Thoracic aorta (tissue), 2 donors: ENCODE measurements at regions not wholly inside any gene's neighbourhood (a gene's known extent, or its start where the extent isn't known, plus 50 kb on each side); places are given as distances from the start of the nearest gene placed in this dataset.

Experiments used
- ATAC-seq: fragments of 150-250 bp; one replicate; pipeline ENCODE4 v1.8.0; 2017; ENCODE audit warnings: low read depth; ENCODE audit not compliant: insufficient number of reproducible peaks, low FRiP score
- DNase-seq: peaks from one replicate; pipeline ENCODE4 v3.0.0-alpha.2; 2020; ENCODE audit warnings: low spot score
- H3K27ac ChIP-seq, 2 donors: fragments of 200-600 bp; sonication (generic); 1 replicate in 1 of 2; 2 replicates in 1 of 2; pipeline ENCODE4 v1.5.1; 2016; ENCODE audit warnings: mild to moderate bottlenecking in 2 of 2, moderate library complexity in 2 of 2
- H3K27me3 ChIP-seq: fragments of 200-600 bp; sonication (generic); replicated peaks from 2 replicates; pipeline ENCODE4 v1.6.0; 2016; ENCODE audit warnings: mild to moderate bottlenecking; ENCODE audit not compliant: insufficient read depth
- H3K36me3 ChIP-seq: fragments of 200-600 bp; sonication (generic); one replicate; pipeline ENCODE4 v1.5.1; 2016
- H3K4me1 ChIP-seq, 2 donors: fragments of 200-600 bp; sonication (generic); 1 replicate in 1 of 2; 2 replicates in 1 of 2; pipeline versions ENCODE4 v1.5.1 to v1.6.0; 2016; ENCODE audit warnings: low read depth in 2 of 2, mild to moderate bottlenecking in 1 of 2; ENCODE audit not compliant: control insufficient read depth in 1 of 2
- H3K4me3 ChIP-seq: fragments of 200-600 bp; sonication (generic); 2 replicates; pipeline ENCODE4 v1.5.1; 2016; ENCODE audit warnings: mild to moderate bottlenecking
- H3K9me3 ChIP-seq: fragments of 200-600 bp; sonication (generic); 2 replicates; pipeline ENCODE4 v1.5.1; 2016
- TF ChIP-seq, protein P1 (sequence below): fragments of 200-600 bp; sonication (generic); IDR thresholded peaks from one replicate; pipeline ENCODE4 v1.5.1; 2019; ENCODE audit warnings: antibody characterized with exemption

DNA sequence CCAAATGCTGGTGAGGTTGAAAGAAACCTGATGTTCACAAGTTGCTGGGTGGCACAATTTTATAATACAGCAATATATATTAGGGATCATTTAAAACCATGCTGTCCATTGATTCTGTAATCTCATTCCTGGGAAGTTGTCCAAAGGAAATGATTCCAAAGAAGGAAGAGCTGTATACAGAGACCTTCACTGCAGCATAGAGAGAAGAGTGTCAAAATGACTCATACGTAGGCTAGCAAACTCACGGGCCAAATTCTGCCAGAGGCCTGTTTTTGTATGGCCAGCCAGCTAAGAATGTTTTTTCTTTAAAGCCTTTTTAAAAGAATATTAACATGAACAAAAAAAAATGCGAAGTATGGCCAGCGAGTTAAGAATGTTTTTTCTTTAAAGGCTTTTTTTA, 69.2 kb upstream of the MED13L start:
- DNase-seq, result no peak
- Histone ChIP-seq H3K4me1 (peaks cover 11 to 20% of the 10 kb centered on the region in 2 donors), H3K4me3 (no peak overlapping the region), H3K27me3 (no peaks in the 10 kb centered on the region), H3K9me3 (no peaks in the 10 kb centered on the region), H3K36me3 (no peaks in the 10 kb centered on the region), H3K27ac (peak overlapping the region in 1 of 2 donors; percentile 35)
- ATAC-seq, result peak; percentile 65
- TF ChIP-seq, protein P1, sequence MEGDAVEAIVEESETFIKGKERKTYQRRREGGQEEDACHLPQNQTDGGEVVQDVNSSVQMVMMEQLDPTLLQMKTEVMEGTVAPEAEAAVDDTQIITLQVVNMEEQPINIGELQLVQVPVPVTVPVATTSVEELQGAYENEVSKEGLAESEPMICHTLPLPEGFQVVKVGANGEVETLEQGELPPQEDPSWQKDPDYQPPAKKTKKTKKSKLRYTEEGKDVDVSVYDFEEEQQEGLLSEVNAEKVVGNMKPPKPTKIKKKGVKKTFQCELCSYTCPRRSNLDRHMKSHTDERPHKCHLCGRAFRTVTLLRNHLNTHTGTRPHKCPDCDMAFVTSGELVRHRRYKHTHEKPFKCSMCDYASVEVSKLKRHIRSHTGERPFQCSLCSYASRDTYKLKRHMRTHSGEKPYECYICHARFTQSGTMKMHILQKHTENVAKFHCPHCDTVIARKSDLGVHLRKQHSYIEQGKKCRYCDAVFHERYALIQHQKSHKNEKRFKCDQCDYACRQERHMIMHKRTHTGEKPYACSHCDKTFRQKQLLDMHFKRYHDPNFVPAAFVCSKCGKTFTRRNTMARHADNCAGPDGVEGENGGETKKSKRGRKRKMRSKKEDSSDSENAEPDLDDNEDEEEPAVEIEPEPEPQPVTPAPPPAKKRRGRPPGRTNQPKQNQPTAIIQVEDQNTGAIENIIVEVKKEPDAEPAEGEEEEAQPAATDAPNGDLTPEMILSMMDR, result no peak

DNA sequence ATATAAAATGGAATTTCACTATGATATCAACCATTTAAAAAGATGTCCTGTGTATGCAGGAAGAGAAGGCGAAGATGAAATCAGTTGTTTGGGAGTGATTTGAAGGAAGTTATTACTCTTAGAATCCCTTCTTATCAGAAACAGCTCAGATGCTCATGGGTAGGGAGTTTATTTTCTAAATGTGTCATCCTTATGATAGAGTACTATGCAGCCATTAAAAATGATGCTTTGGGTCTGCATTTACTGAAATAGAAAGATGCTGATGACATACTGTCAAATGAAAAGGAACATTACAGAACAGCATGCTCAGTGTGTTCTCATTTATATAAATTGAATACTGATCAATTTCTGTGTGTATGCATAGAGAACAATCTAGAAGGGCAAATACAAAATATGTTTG, 69.8 kb upstream of the MED13L start:
- Histone ChIP-seq H3K4me3 (no peak overlapping the region), H3K9me3 (no peaks in the 10 kb centered on the region), H3K4me1 (peaks cover 11 to 20% of the 10 kb centered on the region in 2 donors), H3K36me3 (no peaks in the 10 kb centered on the region), H3K27ac (peak overlapping the region in 1 of 2 donors; percentile 35), H3K27me3 (no peaks in the 10 kb centered on the region)
- ATAC-seq (no peak), DNase-seq (no peak)
- TF ChIP-seq, protein P1, result no peak

DNA sequence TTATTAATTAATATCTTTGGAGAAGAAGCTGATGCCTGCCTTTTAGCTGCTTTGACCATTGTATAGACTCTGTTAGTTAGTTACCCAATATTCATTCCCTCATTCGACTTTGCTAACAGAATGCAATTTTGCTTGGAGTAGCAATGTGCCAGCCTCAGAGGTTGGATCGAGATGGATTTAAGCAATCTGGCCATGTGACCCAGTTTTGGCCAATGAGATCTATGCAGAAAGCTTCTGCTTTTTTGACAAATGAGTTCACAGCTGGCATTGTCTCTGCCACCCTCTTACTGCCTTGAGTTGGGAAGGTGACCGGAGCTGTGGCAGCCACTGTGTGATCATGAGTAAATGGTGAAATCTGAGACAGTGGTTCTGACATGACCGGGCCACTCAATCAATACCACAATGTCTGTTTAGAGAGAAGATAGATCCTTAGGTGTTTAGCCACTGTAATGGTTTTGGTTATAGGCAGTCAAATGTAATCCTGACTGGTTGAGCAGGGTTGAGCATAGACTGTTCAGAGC, 74.9 kb upstream of the MED13L start:
- H3K27ac ChIP-seq, result no peak overlapping the region
- no peak overlapping the region for H3K4me3 ChIP-seq
- peaks cover 4 to 7% of the 10 kb centered on the region in 2 donors for H3K4me1 ChIP-seq
- TF ChIP-seq, protein P1, result no peak
- no peaks in the 10 kb centered on the region for H3K36me3 ChIP-seq
- H3K9me3 ChIP-seq, result no peaks in the 10 kb centered on the region
- no peaks in the 10 kb centered on the region for H3K27me3 ChIP-seq
- DNase-seq (no peak), ATAC-seq (no peak)

DNA sequence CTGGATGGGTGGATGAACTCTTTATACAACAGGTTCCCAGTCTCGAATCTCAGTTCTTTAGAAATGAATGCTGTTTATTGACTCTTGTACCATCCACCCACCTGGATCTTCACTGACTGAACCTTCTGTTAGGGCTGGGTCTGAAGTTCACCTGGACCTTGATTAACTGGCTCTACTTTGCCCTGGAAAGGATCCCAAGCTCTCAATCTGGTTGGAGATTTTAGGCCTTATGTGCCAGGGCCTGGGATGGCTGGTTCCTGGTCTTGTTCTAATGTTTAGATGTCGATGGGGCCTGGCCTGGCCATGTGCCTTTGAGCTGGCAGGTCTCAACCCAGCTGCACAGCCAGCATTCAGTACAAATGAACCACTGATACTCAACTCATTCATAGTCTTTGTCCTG, 76.5 kb upstream of the MED13L start:
- H3K27ac ChIP-seq, result no peak overlapping the region
- H3K4me3 ChIP-seq, result no peak overlapping the region
- H3K27me3 ChIP-seq, result no peaks in the 10 kb centered on the region
- no peaks in the 10 kb centered on the region for H3K36me3 ChIP-seq
- peaks cover 4 to 7% of the 10 kb centered on the region in 2 donors for H3K4me1 ChIP-seq
- H3K9me3 ChIP-seq, result no peaks in the 10 kb centered on the region
- ATAC-seq (no peak), DNase-seq (no peak)
- TF ChIP-seq, protein P1, result no peak

DNA sequence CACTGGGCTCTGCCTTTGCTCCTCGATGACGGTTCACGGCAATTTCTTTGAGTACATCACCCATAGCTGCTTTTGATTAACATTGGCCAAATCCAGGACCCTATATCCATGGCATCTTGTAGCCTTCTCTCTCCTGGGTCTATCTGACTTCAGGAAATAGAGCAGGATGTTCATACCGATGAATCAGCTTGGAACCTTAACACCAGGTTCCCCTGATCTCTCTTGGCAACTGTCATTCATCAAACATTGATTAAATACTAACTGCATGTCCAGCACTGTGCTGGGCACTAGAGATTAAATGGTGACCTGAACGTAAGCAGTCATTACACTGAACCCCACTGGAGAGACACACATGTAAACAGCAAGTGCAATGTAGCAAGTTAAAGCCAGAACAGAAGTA, 77.0 kb upstream of the MED13L start:
- Histone ChIP-seq H3K9me3 (no peaks in the 10 kb centered on the region), H3K27ac (no peak overlapping the region), H3K4me1 (peaks cover 4 to 11% of the 10 kb centered on the region in 2 donors), H3K27me3 (no peaks in the 10 kb centered on the region), H3K36me3 (no peaks in the 10 kb centered on the region), H3K4me3 (no peak overlapping the region)
- TF ChIP-seq, protein P1, result no peak
- DNase-seq (no peak), ATAC-seq (no peak)
